Hepatic stellate cell (primary cell): ENCODE measurements at regions not wholly inside any gene's neighbourhood (a gene's known extent, or its start where the extent isn't known, plus 50 kb on each side); places are given as distances from the start of the nearest gene placed in this dataset.

Experiments used
- DNase-seq: peaks from one replicate; pipeline ENCODE4 v3.0.0; 2011; ENCODE audit warnings: low spot score

DNA sequence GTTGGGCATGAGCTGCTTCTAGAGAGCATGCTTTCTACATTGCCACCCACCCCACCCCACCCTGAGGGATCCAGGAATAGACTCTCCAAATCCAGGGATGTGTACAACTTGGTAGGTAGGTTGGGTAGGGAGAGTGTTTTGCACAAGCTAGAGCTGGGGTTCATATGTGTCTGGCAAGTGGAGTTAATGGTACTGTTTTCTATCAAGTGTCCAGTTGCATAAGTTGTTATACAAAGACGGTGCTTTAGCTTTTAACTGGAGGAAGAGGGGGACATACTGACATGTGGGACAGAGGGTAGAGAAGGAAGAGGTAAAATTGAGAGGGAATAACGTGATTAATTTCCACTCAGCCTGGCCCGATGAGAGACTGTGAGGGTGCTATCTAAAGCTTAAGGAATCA is 51.0 kb upstream of the TNC start:
- DNase-seq = no peak

DNA sequence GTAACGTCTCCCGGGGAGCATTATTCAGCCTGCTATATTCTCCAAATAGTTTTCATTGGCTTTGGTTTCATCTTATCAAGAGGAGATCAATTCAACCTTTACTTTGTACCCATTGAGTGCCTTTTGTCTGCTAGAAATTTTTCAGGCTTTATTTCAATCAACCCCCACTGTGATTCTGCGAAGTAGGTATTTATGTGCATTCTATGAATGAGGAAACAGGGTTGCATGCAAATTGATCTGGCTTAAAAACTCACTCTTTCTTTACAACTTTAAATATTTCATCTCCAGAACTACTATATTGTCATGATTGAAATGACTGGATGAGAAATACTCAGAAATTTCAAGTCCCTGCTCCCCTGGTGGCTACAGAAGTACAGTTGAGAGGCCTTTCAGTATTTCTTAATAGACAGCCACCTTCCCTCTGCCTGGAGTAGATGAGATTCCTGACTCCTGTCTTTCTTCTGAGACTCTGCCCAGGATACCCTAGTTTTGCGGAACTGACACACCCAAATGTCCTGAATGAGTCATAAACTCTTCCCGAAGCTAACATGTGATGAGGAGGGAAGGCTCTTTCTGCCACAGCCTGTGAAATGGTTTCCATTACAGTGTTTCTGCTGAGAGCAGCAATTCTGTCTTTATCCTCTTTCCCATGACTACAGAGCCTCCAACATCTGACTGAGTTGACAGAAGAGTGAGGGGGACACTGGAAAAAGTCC is 52.6 kb upstream of the TNC start:
- DNase-seq = no peak

DNA sequence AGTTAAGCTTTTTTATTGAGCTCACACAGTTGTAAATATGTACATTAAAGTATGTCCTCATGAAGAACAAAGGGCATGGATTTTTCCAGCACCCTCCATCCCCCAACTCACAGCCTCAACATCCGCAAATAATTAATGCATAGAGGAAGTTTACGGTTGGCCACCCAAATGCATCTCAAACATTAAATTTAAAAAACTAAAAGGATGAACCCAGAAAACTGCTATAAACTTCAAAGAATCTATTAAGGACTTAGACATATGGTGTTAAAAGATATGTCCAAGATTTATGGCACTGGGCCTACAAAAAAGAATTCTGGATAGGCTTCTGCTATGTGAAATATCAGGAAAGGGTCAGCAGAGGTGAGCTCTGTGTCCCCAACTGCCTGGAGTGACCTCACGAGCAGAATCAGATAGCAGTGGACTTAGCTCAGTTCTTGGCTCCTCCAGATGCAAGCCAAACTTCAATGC is 54.0 kb upstream of the TNC start:
- DNase-seq = no peak

DNA sequence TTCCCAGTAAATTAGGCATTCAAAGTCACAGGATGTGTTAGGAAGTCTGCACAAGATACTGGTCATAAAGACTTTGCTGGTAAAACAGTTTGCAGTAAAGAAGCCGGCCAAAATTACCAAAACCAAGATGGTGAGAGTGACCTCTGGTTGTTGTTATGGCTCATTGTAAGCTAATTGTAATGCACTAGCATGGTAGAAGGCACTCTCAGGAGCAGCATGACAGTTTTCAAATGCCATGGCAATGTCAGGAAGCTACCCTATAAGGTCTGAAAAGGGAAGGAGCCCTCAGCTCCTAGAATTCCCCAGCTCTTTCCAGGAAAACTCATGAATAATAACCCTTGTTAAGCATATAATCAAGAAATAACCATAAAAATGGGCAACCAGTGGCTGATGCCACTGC is 64.3 kb upstream of the TNC start:
- DNase-seq = no peak

DNA sequence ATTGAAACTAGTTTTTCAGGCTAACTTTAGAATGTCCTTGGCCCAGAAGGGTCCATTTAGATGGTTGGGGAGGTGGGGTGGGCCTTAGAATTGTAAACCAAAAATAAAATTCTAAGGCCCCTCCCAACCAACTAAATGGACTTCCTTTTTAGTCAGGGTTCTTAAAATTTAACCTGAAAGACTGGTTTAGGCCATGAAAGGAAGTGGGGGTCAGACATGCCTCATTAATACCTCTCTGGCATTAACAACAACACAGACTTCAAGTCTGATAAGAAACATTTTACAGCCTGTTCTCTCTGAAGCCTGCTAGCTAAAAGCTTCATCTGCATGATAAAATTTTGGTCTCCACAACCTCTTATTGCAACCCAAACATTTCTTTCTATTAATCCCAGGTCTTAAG is 65.5 kb upstream of the TNC start:
- no peak for DNase-seq

DNA sequence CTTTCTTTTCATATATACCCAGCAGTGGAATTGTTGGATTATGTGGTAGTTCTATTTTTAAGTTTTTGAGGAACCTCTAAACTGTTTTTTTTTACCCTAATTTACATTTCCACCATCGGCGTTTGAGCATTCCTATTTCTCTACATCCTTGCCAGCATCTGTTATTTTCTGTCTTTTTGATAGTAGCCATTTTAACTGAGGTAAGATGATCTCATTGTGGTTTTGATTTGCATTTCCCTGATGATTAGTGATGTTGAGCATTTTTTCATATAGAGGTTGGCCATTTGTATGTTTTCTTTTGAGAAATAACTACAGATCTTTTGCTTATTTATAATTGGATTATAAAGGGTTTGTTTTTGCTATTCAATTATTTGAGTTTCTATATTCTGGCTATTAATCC is 71.7 kb upstream of the TNC start:
- no peak for DNase-seq

DNA sequence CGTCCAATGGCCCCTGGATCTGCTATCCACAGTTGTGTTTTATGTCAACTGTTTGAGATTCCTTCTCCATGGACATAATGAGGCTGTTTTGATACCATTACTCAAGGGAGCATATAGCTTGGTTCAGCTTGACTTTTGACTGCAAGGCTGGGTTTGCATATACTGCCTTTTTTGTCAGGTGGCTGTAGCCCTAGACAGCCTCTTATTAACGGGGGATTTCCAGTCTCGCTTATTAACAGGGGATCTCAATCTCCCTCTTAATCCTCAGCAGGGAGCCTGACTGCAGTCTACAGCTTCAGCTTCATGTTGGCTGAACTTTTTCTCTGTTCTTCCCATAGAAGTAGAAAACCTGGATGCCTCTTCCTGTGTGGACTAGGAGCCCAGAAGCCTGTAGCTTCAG is 73.7 kb upstream of the TNC start:
- DNase-seq = no peak

DNA sequence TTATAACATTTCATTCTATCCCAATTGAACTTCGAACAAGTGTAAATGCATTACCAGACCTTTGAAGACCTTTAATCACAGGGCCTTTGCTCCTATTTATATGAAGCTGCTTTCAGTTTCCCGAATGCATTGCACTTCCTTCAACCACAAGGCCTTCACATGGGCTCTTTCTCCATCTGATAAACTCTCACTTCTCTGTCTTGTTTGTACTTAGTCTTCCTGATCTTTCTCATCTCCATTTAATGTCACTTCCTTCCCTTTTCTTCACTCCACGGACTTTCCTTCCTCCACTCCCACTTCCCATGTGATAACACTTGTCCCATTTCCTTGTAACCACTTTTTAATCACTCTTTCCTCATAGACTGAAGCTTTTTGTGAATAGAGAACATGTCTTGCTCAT is 74.3 kb upstream of the TNC start:
- DNase-seq = no peak

DNA sequence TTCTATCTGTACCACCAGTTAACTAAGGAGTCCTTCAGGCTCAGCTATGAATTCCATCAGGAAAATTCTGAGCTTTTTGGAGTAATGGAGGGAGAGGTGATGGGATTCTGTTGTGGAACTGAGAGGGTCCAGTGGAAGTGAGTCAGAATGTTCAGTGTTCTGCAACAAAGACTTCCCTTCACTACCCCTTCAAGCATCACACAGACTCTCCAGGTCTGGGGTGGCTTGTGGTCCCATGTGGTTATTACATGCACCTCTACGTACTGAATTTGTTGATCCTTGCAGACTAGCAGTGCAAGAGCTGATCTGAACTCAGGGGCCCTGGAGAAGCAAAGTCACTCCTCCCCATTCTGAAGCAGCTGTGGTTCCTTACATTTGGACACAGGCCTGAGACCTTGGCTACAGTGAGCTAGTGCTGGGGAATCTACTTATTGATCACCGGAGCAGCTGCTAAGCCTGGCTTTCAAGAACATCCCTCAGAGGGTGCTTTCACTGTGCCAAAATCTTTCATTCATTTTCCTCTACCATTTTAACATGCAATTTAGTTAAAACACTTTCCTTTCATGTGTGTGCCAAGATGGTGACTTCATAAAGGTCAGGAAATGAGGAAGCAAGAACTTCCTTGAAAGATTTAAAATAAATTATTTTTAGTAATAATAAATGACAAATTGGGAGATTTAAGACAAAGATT is 75.0 kb upstream of the TNC start:
- DNase-seq = no peak

DNA sequence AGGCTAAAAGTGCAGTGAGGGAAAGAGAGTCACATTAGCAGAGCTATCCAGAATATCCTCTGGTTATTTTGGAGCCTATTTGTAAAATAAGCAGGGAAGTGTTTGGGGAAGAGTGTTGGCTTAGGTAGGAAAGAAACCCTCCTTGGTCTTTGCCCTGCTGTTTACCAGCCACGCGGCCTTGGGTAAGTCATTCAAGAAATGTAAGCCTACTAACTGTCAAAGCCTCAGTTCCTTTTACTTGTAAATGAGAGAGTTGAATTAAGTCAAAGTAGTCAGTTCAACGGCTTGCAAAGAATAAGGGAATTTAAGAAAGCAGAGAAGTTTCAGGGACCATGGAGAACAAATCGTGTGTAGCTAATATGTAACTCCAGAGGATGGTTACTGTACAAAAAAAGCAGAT is 75.8 kb upstream of the TNC start:
- DNase-seq = no peak

DNA sequence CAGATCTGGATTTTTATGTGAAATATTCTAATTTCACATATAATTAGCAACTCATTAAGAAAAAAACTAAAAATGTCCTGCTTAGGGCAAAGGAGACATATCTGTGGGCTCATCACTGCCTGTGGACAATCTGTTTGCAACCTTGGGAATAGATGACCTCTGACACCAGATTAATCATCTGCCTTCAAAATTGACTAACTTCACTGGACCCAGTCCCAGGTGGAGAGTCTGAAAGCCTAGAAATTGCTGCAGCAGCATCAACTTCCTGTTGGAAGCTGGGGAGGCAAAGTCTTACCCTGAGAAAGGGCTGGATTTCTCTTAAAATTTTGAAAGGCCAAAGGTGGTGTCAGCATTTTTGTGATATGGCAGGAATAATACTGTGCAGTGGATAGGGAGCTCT is 76.3 kb upstream of the TNC start:
- no peak for DNase-seq

DNA sequence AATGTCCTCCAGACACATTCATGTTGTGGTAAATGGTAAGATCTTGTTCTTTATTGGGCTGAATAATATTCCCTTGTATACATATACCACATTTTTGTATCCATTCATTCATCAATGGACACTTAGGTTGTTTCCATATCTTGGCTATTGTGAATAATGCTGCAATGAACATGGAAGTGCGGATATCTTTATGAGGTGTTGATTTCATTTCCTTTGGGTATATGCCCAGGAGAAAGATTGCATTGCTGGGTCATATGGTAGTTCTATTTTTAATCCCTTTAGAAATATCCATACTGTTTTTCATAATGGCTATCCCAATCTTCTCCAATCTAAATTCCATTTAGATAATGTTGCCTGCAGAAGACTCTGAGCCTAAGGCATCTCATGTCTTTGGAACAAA is 78.0 kb upstream of the TNC start:
- DNase-seq = no peak

DNA sequence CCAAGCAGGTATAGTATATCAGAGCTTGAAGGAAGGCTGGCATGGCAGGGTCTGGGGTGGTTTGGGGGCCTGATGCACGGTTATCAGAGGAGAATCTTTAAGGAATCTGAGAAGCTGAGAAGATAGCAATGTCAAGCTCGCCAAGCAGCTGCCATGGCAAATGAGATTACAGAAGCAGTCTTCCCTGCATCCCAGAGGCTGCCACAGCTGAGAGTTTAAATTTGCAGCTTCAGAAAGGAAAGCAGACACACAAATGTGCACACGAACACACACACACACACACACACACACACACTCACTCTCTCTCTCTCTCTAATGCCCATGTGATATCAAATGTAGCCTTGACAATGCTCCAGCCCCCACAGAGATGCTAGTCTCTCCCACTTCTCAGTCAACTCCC is 79.0 kb upstream of the TNC start:
- DNase-seq = no peak

DNA sequence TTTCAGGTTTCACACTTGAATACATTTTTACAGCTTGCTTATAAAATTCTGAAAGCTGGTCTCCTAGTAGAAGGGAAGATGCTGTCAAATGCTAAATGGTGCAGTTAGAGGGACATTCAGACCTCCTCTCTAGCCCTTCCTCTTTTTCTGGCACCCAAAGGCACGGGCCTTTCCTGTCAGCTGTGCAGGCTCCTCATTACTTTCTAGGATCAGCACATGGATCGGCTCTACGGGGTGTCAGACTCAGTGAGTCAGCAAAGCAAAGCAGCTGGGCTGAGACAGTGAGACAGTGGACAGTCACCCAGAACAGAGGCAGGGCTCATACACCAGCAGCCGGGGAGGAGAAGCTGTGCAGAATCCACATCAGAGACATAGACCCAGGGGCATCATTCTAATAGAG is 80.0 kb upstream of the TNC start:
- DNase-seq = no peak

DNA sequence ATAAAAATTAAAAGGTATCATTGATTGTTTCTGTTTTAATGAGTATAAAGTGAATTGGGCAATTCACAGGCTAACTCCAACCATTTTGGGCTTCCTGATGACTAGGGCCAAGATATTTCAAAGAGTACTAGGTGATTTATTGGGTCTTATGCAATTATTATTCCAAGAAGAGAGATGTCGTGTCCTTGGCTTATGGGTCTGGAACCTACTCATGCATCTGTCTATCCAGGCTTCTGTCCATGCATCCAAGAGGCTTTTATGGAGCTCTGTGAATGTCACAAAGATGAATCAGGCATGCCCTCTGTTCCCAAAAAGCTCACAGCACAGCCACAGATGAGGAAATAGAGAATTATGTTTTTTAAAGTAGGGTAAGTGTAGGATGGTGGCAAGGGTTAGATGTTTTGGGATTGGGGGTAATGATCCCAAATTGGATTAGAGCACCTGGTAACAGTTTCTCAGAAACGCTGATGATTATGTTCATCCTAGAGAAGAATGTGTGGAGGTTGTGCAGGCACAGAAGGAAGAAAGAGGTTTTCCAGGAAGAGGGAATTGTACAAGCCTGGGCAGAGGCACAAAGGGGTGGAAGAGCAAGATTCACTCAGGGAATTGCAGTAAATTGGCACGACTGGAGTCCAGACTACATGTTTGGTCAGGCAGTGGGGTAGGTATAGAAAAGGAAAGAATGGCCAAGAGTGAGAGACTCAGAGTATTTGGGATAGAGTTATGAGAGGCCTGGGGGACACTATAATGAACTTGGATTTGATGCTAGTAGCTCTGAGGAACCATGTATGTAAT is 83.0 kb upstream of the TNC start:
- no peak for DNase-seq

DNA sequence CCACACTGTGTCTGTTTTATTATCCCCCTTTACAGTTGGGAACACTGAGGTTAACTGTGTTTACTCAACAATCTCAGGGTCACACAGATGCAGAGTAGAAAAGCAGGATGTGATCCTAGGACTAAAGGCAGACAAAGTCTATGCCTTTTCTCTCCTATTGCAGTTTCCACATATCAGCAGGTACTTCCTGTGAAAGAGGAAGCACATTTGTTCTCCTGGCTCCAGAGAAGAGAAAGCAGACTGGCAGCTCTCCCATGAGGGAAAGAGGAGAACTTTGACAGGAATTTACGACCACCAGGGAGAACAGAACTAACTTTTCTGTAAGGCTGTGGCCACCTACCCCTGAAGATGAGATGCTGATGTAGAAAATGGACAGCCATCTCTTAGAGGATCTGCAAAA is 84.2 kb upstream of the TNC start:
- DNase-seq = no peak

DNA sequence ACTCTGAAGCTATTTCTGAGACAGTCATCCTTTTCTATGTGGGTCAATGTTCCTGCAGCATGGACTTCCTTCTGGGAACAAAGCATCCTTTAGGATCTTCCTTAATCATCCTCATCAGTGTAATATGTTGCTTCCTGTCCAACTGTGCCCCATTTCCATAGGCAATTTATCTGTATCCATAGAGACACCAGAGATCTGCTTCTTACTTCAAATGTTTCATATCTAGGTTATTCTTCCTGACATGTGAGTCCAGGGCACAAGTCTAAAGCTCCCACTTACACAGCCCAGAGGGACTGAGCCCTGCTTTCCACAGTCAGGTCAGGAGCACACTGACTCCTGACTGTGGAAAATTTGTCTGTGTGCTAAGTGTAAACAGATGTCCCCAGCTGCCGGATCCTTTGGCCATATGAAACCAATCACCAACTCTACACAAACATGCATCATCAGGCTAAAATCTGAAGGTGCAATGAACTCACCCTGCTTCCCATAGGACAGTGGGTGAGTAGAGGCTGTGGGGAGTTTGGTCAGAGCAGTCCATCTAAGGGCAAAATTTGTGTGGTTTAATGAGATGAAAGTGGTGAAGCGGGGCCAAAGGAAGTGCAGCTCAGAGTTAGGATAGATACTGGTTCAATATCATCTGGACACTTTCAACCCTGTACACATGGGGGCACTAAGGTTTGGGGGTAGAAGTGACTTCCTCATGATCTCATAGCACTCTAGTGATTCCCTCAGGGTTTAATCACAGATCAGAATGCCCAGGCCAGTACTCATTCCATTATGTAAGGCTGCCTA is 85.2 kb upstream of the TNC start:
- no peak for DNase-seq

DNA sequence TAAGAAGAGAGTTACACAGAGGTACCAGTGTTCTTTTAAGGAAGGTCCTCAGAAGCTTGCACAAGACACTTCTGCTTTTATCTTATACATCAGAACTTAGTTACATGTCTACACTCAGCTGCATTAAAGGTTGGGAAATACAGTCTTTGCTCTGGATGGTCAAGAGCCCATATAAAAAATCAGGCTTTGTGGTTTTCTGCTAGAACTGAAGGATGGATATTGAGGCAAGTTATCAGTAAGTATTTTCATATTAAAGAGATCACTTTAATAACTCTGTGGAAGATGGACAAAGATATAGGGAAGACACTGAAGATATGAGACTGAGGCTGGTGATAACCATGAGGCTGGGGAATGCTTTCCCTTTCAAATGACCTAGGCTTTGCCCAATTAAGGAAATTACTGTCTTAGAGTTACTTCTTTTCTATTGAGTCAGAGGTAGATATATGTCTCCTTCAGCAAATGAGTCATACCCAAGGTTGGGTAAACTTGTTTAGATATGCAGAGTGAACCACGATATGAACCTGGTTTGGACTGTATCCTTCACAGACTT is 87.0 kb upstream of the TNC start:
- DNase-seq = no peak

DNA sequence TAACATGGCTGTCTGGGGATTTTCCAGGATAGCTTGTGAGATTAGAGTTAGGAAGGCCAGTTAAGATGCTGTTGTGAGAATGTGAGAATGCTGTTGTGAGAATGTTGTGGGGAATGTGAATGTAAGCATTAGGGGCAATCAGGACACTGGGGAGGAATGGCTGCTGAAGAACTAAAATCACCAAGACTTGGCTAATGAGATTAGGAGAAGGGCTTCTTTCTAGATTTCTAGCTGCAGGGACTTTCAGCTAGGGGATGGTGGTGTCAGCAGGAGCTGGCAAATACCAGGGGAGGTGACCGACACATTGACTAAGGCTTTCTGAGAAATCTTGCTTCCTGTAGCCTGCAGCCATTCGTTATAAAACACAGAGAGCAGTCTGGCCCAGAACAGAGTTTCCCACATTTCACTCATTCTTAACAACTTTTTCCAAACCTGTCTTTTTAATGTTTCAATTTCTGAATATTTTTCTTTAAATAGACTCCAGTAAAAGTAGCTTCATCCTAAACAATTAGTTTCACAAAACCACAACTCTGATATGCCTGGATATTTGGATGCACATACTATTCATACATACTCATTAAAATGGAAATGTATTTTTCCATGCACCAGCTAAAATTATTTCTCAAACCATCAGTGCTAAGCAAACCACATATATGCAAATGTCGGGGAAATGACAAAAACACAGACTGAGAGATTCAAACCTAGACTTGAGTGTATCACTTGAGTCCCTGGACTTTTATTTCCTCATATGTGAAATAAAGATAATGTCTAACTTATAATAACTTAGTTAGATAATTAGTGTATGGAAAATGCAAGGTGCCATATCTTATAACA is 89.3 kb upstream of the TNC start:
- DNase-seq = no peak

DNA sequence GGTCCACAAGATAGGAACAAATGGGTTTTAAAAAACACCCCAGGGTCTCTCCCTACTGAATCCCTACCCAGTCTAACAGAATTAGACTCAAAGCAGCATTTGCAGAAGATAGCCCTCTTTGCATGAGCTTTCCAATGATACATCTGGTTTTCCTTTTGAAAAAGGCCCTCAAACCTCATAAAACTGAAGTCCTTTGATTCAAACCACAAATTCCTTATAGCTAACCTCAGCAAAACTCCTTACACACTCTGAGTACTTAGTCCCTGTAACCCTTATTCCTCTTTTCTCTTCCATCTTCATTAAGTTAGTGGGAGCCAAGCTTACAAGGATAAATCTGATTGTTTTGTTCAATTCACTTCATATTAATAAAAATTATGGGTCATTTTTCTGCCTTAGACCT is 90.5 kb upstream of the TNC start:
- DNase-seq = no peak

DNA sequence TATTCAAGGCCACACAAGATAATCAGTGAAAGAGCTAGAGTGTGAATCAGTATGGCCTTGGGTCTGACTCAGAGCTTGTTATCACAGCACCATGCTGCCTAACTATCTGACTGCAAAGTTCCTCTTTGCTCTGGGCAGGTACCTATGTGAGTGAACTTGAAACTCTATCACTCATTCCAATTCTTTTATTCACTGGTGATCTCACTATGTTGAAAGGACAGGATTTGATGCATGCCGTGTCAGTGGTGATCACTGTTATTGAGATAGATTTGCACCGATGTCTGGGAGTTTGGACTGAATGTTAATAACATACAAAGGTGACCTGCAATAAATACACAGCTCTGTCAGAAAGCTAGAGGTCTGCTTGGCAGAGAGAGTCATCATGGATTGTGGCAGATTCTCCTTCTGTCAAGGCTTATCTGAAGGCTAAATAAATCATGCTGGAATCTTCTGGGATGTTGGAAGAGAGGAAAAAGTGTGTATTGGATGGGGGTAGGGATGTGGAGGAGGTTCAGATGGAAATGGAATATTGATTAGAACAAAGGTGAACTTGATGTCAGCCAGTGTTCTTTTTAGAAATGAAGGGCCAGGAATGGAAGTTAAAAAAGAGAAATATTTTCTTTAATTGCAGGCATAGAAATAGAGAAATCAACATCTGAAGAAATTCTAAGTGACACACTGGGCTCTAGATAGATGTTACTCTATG is 91.8 kb upstream of the TNC start:
- no peak for DNase-seq
